ENCODE measurements at regions not wholly inside any gene's neighbourhood (a gene's known extent, or its start where the extent isn't known, plus 50 kb on each side); places are given as distances from the start of the nearest gene placed in this dataset.

DNA sequence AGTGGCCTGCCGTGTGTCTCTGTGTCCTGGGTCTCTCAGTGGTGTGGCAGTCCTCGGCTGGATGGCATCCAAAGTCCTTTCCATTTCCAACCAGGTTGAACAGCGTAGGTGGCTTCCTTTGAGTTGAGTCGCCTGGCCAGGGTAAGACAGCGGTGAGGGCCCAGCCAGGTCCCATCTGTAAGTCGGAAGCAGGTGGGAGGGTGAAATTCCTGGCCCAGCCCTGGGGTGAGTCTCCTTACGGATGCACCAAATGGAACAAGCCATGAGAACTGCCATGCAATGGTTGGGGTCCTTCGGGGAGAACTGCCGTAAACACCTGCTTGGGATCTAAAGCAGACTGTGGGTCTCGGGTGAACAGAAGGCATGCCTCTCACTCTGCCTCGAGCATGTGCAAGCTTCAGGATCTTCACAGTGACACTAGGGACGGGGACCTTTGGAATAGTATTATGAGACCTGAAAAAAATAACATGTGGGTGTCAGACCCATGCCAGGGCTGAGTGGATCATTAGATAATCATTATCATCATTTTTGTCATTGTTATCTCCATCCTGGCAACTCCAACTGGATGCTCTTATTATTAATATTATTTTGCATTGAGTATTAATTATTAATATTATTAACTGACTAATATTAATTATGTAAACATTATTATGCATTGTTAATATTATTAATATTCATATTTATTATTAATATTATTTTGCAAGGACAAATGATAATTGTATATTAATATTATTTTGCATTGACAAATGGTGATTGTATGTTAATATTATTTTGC is 57.7 kb upstream of the LINC01488 start:
- no peak for TF ChIP-seq CTCF (IDR thresholded peaks at IDR 0.05)
- TF ChIP-seq POLR2A (IDR thresholded peaks at IDR 0.05): no peak

All from Peyer's patch (tissue), 4 donors.